ENCODE measurements at regions not wholly inside any gene's neighbourhood (a gene's known extent, or its start where the extent isn't known, plus 50 kb on each side); places are given as distances from the start of the nearest gene placed in this dataset.

- no peak for TF ChIP-seq ZNF260 (CRISPR knock-in tag; IDR thresholded peaks at IDR 0.05; ENCODE audit: borderline replicate concordance, low read depth)
Measured at GRCh38 chr9:104417296-104417695, 86.8 kb upstream of the OR13F1 start (continued).

- no TSS peak for BruUV-seq (replicated peaks)
- CTCF ChIA-PET (ENCODE audit: low intra/inter-chr PET ratio, low total read pairs), result no interaction called here
- WGBS (ENCODE audit: low lambda C conversion rate), result 29% methylated on average over 1 of the region's 2 CpGs
- no peak for ATAC-seq
- Histone ChIP-seq H3K9me3 (ENCODE audit: low read length) (peaks cover 7% of the 10 kb centered on the region; the same call in 1 of the 2 replicates), H3K4me3 (replicated peaks in 1 of 3; ENCODE audit: insufficient read depth in 1 of 3, low read depth in 2 of 3, low read length in 3 of 3) (no peak overlapping the region), H2AFZ (ENCODE audit: low read length) (no peak overlapping the region), H3K4me1 (ENCODE audit: insufficient read depth, low read length) (no peaks in the 10 kb centered on the region), H3K4me2 (ENCODE audit: low read depth, low read length) (no peak overlapping the region), H3K9ac (ENCODE audit: insufficient read depth, low read depth, low read length) (no peak overlapping the region), H3K79me2 (ENCODE audit: insufficient read depth, low read length) (no peaks in the 10 kb centered on the region), H3K36me3 (replicated peaks in 1 of 2; ENCODE audit: control insufficient read depth in 1 of 2, insufficient read depth in 2 of 2, low read length in 2 of 2) (no peaks in the 10 kb centered on the region), H3K27ac (ENCODE audit: extremely low read length, insufficient read depth, low read length) (no peak overlapping the region), H4K20me1 (ENCODE audit: insufficient read depth, low read length) (no peaks in the 10 kb centered on the region), H3K27me3 (ENCODE audit: control insufficient read depth in 1 of 2, insufficient read depth in 2 of 2, low read length in 2 of 2) (no peaks in the 10 kb centered on the region)
- in situ Hi-C loops (cut with HindIII; ENCODE audit: extremely low pct_ligation_motif_present, low pct_unique_long_range_greater_than_20kb), result no loop called here
- POLR2A ChIA-PET, result no interaction called here
- no peak for TF ChIP-seq ZSCAN5A (CRISPR knock-in tag; IDR thresholded peaks at IDR 0.05; ENCODE audit: borderline replicate concordance)
- no peak for TF ChIP-seq ZNF607 (CRISPR knock-in tag; IDR thresholded peaks at IDR 0.05; ENCODE audit: borderline replicate concordance)
- no peak for TF ChIP-seq JUN (CRISPR knock-in tag; IDR thresholded peaks at IDR 0.05)
- no peak for TF ChIP-seq NFYB (CRISPR knock-in tag; IDR thresholded peaks at IDR 0.05)
- TF ChIP-seq ATF7-NPFF (CRISPR knock-in tag; IDR thresholded peaks at IDR 0.05; ENCODE audit: low read depth), result no peak
- TF ChIP-seq ZNF205 (CRISPR knock-in tag; IDR thresholded peaks at IDR 0.05), result no peak
- no peak for TF ChIP-seq TP53 (CRISPR knock-in tag; conservative IDR thresholded peaks at IDR 0.05)
- TF ChIP-seq THAP8 (CRISPR knock-in tag; IDR thresholded peaks at IDR 0.05; ENCODE audit: borderline replicate concordance), result no peak
- no peak for TF ChIP-seq TCF12 (IDR thresholded peaks at IDR 0.05)
- no peak for TF ChIP-seq TCF12 (CRISPR knock-in tag; IDR thresholded peaks at IDR 0.05)
- no peak for TF ChIP-seq ZNF232 (CRISPR knock-in tag; IDR thresholded peaks at IDR 0.05; ENCODE audit: borderline replicate concordance)
- no peak for TF ChIP-seq NFATC3 (CRISPR knock-in tag; IDR thresholded peaks at IDR 0.05)
- no peak for DNase-seq (ENCODE audit: low spot score)
- FAIRE-seq, result no peak
- intact Hi-C loops (cut with micrococcal nuclease; ENCODE audit: unreplicated experiment), result no loop called here
Measured at GRCh38 chr9:104429031-104429546, 75.0 kb upstream of the OR13F1 start.
